GM21423 (cell line): ENCODE measurements at regions not wholly inside any gene's neighbourhood (a gene's known extent, or its start where the extent isn't known, plus 50 kb on each side); places are given as distances from the start of the nearest gene placed in this dataset.

Source experiments
- ATAC-seq: cut with Tn5 transposase; IDR thresholded peaks from one replicate; pipeline ENCODE4 v1.9.1; 2021; ENCODE audit warnings: mild to moderate bottlenecking, moderate library complexity; ENCODE audit not compliant: unreplicated experiment

- ATAC-seq: no peak
These were observed 146.3 kb upstream of the RMST start for GRCh38 chr12:97316321-97316720.

GRCh38 chr12:97321621-97322020 is 141.0 kb upstream of the RMST start:
- ATAC-seq: no peak

- no peak for ATAC-seq
These were observed 140.2 kb upstream of the RMST start for GRCh38 chr12:97322388-97322787.

GRCh38 chr12:97323154-97323553 is 139.4 kb upstream of the RMST start:
- no peak for ATAC-seq

- no peak for ATAC-seq
These were observed 138.1 kb upstream of the RMST start for GRCh38 chr12:97324471-97324870.

- no peak for ATAC-seq
These were observed 127.5 kb upstream of the RMST start for GRCh38 chr12:97335115-97335514.

GRCh38 chr12:97336900-97337751 is 125.5 kb upstream of the RMST start:
- ATAC-seq: no peak

- ATAC-seq: no peak
These were observed 120.5 kb upstream of the RMST start for GRCh38 chr12:97342130-97342529.

- ATAC-seq: no peak
These were observed 114.6 kb upstream of the RMST start for GRCh38 chr12:97347956-97348355.

GRCh38 chr12:97358361-97358760 is 104.2 kb upstream of the RMST start:
- no peak for ATAC-seq

- no peak for ATAC-seq
These were observed 103.4 kb upstream of the RMST start for GRCh38 chr12:97359021-97359690.

GRCh38 chr12:97363693-97364092 is 98.9 kb upstream of the RMST start:
- no peak for ATAC-seq

GRCh38 chr12:97368462-97369163 is 94.0 kb upstream of the RMST start:
- ATAC-seq: no peak

- ATAC-seq: no peak
These were observed 87.3 kb upstream of the RMST start for GRCh38 chr12:97375310-97375709.

- no peak for ATAC-seq
These were observed 82.2 kb upstream of the RMST start for GRCh38 chr12:97380440-97380839.

GRCh38 chr12:97385121-97385520 is 77.5 kb upstream of the RMST start:
- ATAC-seq: no peak

- ATAC-seq: no peak
These were observed 76.4 kb upstream of the RMST start for GRCh38 chr12:97386133-97386581.

GRCh38 chr12:97387844-97388243 is 74.8 kb upstream of the RMST start:
- ATAC-seq: no peak

- no peak for ATAC-seq
These were observed 67.9 kb upstream of the RMST start for GRCh38 chr12:97394657-97395056.

- ATAC-seq: no peak
These were observed 65.6 kb upstream of the RMST start for GRCh38 chr12:97397008-97397407.

- ATAC-seq: no peak
These were observed 63.9 kb upstream of the RMST start for GRCh38 chr12:97398704-97399103.

GRCh38 chr12:97404093-97404492 is 58.5 kb upstream of the RMST start:
- ATAC-seq: peak; percentile 13
